Astrocyte of the spinal cord (primary cell): ENCODE measurements at regions not wholly inside any gene's neighbourhood (a gene's known extent, or its start where the extent isn't known, plus 50 kb on each side); places are given as distances from the start of the nearest gene placed in this dataset.

Experiments
- DNase-seq: peaks from one replicate; pipeline ENCODE4 v3.0.0; 2011; ENCODE audit warnings: low read depth, low spot score
- H3K4me3 ChIP-seq: 2 replicates; pipeline ENCODE4 v1.5.1; 2011; ENCODE audit warnings: low read depth, mild to moderate bottlenecking, low read length, moderate library complexity
- in situ Hi-C: cut with HindIII; loops from 2 replicates; pipeline ENCODE4 v1.10.0; 2017; ENCODE audit warnings: low sequenced_read_pairs
- TF ChIP-seq, protein P1 (sequence below): IDR thresholded peaks from 2 replicates; pipeline ENCODE4 v1.5.1; 2012; ENCODE audit warnings: low read depth, mild to moderate bottlenecking, low read length, inconsistent platforms

- no peak for DNase-seq
- in situ Hi-C loops: no loop called here
- no peak overlapping the region for H3K4me3 ChIP-seq
- TF ChIP-seq, protein P1, sequence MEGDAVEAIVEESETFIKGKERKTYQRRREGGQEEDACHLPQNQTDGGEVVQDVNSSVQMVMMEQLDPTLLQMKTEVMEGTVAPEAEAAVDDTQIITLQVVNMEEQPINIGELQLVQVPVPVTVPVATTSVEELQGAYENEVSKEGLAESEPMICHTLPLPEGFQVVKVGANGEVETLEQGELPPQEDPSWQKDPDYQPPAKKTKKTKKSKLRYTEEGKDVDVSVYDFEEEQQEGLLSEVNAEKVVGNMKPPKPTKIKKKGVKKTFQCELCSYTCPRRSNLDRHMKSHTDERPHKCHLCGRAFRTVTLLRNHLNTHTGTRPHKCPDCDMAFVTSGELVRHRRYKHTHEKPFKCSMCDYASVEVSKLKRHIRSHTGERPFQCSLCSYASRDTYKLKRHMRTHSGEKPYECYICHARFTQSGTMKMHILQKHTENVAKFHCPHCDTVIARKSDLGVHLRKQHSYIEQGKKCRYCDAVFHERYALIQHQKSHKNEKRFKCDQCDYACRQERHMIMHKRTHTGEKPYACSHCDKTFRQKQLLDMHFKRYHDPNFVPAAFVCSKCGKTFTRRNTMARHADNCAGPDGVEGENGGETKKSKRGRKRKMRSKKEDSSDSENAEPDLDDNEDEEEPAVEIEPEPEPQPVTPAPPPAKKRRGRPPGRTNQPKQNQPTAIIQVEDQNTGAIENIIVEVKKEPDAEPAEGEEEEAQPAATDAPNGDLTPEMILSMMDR: no peak
These were observed 91.4 kb upstream of the NPVF start for GRCh38 chr7:25319707-25320106.

DNA sequence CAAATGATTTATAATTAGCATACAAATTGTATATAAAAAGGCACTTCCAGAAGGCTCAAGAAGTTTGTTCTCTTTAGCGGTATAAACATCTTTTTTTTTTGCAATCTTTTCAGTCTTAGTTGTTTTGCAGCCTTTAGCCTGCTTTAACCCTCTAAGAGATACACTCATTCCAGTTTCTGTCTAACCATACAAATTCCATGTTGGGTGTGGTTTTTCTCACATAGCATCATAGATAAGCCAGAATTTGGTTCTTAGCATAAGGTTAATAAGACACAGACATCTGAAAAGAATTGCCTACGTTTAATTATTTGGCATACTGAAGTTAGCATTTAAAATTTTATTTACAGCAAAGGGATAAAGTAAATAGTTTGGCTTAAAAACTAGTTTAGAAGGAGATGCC, 92.5 kb upstream of the NPVF start:
- in situ Hi-C loops: no loop called here
- H3K4me3 ChIP-seq: no peak overlapping the region
- TF ChIP-seq, protein P1: no peak
- DNase-seq: no peak

DNA sequence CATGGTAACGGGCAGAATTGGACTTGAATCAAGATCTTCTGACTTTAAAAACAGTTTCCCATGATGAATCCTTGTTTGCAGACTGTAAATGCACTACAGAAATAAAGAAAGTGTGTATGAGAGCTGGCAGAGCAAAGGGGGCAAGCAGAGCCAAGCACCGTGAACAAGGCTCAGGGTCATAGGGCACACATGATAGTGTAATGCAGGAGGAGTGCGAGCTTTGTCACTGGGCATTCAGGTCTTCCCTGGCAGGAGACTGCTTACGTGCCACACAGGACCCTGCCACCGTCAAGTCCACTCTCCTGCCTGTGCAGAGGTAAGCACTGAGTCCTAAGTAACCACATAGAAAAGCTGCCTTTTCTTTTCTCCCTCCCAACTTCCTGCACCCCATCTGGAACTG, 93.1 kb upstream of the NPVF start:
- TF ChIP-seq, protein P1: no peak
- in situ Hi-C loops: no loop called here
- H3K4me3 ChIP-seq: no peak overlapping the region

DNA sequence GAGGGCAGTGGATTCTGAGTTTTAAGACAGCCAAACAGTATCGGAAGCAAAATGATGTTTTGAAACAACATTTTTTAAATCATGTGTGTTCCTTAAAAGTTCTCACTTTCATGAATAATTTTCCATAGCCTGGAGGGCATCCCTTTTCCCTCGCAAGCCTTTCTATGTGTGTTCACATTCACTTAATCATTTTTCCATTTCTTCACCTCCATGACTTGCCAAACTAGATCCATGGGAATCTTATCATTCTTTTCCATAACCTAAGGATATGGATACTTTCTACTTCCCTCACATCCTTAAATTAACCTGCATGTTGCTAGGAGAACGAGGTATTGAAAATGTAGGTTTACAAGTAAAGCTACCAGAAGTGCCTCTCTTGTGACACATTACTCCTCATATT, 94.2 kb upstream of the NPVF start:
- H3K4me3 ChIP-seq: no peak overlapping the region
- no peak for DNase-seq
- in situ Hi-C loops: no loop called here
- TF ChIP-seq, protein P1: no peak

More for the DNA sequence above, 93.1 kb upstream of the NPVF start:
- no peak for DNase-seq

DNA sequence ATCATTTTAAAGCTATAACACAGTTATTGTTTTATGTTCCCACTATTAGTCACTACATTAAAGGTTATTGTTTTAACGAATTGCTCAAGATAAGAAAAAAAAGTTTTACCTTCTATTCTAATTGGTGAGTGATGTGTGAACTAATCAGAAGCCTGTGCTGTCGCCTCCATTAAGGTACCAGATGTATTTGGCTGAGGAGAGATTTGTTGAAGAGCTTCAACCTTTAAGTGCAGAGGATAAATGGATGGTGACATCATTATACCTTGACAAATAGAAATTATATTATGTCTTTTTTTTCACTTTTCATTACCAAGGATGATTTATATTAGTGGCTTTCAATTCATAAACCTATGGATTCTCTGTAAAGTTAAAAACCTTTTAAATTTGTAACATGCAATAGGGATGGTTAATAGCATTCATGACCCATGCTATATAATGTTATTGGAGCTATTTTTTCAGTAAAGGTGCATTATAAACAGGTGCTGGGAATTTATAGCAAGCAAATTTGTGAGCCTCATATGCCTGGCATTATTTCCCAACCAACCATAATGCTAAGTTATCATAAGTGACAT, 97.0 kb upstream of the NPVF start:
- in situ Hi-C loops: no loop called here
- no peak for DNase-seq
- TF ChIP-seq, protein P1: no peak
- H3K4me3 ChIP-seq: no peak overlapping the region

- H3K4me3 ChIP-seq: no peak overlapping the region
- in situ Hi-C loops: no loop called here
- DNase-seq: no peak
- TF ChIP-seq, protein P1: no peak
These were observed 98.3 kb upstream of the NPVF start for GRCh38 chr7:25326501-25327156.
